HG03520 (cell line): ENCODE measurements at regions not wholly inside any gene's neighbourhood (a gene's known extent, or its start where the extent isn't known, plus 50 kb on each side); places are given as distances from the start of the nearest gene placed in this dataset.
"Not testable (repeated sequence)": the region's sequence is repeated elsewhere in the genome, so short reads cannot be mapped to it uniquely, and the experiment has no call there.

ENCODE experiments used
- ATAC-seq: cut with Tn5 transposase; IDR thresholded peaks from one replicate; pipeline ENCODE4 v1.9.1; 2021; ENCODE audit warnings: mild to moderate bottlenecking, moderate library complexity; ENCODE audit not compliant: unreplicated experiment

DNA sequence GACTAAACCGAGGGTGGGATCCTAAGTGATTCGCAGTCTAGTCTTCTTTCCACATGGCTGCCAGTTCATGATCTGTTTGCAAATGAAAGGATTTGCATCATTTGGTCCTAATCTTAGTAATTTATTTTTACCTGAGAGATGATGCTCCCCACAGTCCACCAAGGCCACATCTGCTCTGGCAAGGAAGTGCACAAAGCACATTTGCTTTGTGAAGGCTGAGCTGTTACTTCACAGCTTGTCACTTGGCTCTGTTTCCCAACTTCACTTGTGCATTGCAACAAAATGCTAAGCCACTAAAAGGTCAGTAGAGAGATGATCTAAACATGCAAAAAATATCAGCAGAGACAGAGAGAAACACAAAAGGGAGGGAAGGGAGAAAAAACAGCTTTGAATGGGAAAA lies 128.5 kb upstream of the VLDLR start:
- ATAC-seq, result no peak

DNA sequence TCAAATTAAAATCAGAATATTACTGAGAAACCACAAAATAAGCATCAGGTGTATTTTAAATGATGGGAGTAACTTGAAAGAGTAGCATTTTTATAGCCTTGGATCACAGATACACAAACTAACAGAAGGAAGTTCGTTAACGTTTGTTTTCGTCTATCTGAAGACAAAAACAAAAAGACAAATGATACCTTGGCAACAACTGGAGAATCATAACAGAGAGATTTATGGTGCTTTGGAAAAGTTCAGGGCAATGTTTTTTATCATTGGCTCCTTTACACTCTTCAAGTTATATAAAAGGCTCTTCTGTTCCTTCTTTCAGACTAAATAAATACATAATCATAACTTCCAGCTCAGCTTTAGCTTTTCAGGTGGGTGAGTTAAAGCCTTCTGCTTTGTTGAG lies 128.1 kb upstream of the VLDLR start:
- ATAC-seq, result no peak

GRCh38 chr9:2494562-2494961 lies 127.0 kb upstream of the VLDLR start:
- no peak for ATAC-seq

DNA sequence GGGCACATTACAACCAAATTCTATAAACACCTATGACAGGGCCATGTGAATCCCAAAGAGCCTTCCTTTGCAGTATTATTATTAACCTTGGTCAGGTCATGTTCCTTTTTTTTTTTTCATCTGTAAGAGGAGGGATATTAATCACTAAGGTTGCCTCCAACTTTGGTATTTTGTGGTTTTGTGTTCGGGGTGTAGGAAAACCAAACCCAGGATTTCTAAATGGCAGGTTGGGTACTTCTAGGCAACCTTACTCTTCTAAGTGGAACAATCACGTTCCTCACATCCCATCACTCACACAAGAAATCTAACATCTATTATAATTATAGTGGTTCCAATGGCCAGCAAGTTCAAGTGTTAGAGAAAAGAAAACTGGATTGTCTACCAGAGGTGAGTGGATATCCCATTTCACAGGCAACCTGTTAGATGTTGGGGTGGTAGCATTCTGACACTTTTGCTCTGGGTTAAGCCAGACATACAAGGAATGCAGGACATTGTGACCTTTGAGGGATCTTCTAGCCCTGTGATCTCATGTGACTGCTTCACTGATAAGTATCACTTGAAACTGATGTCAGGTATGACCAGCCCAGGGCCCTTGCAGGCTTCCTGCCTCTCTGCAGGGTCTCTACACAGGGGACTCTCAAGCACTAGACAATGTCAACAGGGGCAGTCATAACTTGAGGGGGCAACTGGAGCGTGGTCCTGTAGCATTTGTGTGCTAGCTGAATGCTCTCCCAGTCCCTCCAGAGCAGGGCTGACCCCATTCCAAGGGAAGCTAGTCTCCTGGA lies 126.2 kb upstream of the VLDLR start:
- no peak for ATAC-seq

DNA sequence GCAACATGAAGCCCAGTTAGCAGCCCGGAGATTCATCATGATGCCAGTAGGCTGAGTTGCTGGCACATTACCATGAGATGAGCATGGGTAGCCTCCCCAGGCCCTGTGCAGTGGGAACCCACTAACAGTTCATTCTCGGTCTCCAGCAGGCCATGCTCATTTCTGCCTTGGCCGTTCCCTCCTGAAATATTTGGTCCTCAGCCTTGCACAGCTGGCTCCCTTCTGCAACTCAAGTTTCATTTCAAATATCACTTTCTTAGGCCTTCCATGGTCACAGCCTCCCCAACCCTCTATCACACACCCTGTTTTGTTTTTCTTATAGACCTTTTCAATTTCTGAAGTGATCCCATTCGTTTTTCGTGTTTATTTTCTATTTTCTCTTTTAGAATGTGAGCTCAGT lies 125.4 kb upstream of the VLDLR start:
- ATAC-seq, result no peak

DNA sequence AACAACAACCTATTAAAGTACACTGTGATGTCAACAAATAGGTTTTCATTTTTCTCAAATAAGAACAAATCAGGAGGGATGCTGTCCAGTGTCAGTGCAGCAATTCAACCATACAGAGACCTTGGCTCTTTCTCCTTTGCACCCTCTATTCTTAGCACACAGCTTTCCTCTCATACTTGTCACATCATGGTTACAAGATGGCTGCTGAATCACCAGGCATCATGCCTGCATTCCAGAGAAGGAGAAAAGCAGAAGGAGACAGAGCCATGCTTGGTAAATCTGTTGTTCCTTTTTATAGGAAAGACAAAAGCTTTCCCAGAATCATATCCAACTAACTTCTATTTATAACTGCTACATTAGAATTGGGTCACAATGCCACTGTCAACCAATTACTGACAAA lies 124.7 kb upstream of the VLDLR start:
- ATAC-seq, result no peak

- no peak for ATAC-seq
Observed at GRCh38 chr9:2497666-2498400, 123.8 kb upstream of the VLDLR start.

GRCh38 chr9:2502210-2502609 lies 119.4 kb upstream of the VLDLR start:
- ATAC-seq, result no peak

DNA sequence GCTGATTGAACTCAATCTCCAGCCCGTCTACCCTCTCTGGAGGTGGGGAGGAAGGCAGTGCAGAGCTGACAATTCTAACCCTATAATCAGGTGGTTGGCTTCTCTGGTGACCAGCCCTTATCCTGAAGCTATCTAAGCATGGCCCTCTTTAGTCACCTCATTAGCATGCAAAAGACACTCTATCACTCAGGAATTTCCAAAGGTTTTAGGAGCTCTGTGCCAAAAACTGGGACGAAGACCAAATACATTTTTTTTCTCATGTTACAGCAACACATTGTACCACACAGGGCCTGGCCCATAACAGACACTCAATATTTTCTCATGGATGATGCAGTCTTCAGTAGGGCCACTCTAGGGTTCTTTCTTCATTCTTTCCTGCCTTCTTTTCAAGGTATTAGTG lies 118.8 kb upstream of the VLDLR start:
- ATAC-seq, result no peak

GRCh38 chr9:2506321-2506720 lies 115.3 kb upstream of the VLDLR start:
- ATAC-seq, result no peak

DNA sequence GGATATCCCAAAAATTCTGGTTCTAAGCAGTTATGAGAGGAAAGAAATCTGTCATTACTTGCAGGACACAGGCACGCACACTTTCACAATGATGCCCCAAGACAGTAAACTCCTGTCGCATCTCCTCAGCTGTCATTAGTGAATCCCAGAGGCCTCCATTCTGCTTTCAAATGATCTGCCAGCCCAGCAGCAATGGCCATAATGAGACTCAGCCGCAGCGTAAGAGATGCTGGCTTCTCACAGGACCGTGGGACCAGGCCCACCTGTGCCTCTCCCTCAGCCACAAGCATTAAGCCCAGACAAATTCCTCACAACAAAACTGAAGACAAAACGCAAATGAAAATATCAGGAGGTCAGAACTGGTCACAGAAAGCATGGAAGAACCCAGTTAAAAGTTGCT lies 98.0 kb upstream of the VLDLR start:
- no peak for ATAC-seq

DNA sequence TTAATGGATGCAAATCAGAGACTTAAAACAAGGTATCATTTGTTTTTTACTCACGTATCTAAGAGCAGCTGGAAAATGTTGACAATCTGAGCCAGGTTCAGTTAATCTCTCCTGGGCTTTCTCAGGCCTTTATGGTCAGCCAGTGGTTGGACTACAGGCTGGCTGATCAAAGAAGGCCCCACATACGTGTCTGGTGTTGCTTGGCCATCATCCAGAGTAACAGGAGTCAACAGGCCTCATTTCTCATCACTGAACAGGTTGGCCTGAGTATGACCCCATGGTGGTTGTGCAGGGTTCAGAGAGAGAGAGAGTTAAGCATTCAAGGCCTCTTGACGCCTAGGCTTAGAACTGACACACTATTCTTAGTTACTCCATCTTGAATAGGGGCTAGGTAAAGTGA lies 97.0 kb upstream of the VLDLR start:
- ATAC-seq, result no peak

DNA sequence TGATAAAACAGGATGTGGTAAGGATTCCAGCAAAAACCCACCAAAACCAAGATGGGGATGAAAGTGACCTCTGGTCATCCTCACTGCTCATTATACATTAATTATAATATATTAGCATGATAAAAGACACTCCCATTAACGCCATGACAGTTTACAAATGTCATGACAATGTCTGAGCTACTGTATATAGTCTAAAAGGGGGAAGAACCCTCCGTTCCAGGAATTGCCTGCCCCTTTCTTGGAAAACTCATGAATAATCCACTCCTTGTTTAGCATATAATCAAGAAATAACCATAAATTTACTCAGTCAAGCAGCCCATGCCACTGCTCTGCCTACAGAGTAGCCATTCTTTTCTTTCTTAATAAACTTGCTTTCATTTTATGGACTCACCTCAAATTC lies 96.4 kb upstream of the VLDLR start:
- ATAC-seq, result no peak

DNA sequence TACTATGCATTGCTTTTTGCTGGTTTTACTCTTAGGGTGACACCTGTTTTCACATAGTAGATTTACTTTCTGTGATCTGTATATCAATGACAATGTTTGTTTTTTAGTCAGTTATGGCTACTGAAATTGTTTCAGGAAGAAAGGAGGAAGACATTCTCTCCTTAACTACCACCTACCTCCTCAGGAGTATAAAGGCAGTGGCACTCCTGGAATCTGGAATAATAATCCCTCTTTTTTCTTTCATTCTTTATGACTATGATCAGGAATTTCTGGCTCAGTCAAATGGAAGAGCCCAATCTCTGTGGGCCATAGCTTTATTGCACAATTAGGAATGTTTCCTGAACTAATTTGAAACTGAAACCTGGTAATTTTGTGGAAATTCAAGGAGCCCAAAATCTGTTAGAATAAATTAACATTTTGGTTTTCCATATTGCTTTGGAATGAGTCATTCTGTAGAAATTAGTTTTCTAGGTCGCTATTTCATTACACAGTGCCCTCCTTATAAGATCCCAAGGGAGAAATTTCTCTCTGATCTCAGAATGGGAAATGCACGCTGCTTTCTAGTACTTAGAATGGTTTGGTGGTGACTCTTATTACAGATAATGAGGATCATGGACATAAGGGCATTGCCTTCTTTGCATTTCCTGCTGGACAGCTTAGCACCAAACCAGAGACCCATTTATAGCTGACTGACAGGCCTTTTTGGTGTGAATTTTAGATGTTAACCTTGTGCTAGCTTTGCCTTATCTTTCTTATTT lies 95.3 kb upstream of the VLDLR start:
- ATAC-seq, result no peak

DNA sequence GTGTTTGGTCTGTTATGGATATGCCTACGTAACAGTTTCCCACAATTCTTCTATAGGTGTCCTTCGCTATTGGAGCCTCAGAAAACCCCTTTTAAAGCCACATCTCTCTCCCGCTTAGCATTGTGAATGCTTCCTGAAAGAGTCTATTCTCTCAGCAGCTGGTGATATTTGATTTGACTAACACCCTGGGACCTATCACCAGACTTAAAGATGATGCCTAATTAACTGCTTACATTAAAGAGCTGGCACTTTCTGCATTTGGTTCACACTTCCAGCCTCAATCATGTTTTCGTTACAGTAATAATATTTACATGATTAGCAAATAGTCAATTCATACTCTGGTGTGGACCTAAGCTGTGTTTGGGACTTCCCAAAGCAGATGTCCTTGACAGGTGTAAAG lies 90.1 kb upstream of the VLDLR start:
- ATAC-seq, result no peak

DNA sequence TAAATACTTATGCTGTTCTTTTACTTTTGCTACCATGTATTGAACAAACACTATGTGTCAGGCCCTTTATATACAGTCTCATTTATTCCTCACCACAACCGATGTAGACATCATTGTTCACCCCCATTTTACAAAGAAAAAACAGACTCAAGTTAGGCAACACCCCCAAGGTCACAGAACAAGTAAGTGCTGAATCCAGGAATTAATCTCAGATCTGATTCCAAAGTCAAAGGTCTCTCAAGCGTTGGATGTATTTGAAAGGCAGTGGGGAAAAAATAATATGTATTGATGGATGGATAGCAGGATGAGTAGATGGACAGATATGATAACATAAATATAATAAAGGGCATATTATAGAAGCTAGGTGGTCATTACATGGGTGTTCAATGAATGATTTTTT lies 85.1 kb upstream of the VLDLR start:
- ATAC-seq, result no peak

DNA sequence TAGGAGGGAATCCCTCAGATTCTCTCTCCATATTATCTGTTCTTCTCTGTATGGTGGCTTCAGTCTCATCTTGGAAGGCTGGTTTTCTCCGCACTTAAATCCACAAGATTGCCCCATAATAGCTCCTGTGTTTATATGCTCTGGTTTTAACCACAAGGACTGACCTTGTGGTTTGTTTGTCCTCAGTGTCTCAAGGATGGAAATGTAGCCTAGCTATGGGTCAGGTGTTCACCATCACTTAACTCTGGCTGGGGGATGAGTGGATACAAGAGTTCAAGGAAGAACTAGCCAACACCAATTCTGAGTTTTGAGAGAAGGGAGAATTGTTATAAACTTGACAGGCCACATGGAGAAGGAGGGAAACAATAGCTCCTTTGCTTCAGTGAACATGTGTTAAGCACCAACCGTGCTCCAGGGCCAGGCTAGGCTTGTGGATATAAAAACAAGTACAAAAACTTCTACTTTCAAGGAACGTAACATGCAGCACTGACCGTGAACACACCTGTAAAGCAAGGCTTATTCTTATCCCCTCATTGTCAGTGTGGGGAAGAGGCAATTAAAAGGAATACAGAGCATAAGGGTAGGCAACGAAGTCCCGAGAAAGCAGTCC lies 75.6 kb upstream of the VLDLR start:
- ATAC-seq, result no peak

DNA sequence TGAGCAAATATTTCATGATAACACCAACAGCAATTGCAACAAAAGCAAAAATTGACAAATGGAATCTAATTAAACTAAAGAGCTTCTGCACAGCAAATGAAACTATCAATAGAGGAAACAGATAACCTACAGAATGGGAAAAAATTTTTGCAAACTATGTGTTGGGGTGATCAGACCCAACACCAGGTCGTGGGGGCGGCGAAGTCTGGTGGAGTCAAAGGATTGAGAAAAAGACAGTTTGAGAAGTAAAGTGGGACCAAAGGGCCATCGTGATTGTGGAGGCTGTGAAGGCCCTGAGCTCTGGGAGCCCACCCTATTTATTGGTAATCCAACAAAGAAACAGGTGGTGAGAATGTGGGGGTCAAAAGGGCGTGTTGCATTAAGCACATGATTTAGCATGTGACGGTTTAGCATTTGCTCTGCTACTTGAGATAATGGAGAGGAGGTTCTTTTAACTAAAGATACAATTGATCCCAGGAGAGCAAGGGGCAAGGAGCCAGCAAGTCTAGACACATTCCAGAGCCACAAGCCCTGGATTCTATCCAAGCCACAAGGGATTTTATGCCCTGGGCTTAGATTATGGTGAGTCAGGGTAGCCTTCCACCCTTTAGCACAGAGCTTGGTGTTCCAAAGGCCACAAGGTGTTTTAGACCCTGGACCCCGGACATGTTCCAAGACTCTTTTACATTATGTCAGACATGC lies 65.5 kb upstream of the VLDLR start:
- ATAC-seq, result not testable (repeated sequence)

DNA sequence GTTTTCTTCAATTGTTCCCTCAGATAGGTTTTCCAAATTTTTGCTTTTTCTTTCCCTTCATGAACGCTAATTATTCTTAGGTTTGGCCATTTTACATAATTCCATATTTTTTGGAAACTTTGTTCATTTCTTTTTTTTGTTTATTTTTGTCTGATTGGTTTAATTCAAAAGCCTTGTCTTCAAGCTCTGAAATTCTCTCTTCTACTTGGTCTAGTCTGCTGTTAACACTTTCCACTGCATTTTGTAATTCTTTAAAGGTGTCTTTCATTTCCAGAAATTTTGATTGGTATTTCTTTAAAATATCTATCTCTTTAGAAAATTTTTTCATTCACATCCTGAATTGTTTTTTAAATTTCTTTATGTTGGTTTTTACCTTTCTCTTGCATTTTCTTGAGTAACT lies 63.9 kb upstream of the VLDLR start:
- ATAC-seq, result no peak

- no peak for ATAC-seq
Observed at GRCh38 chr9:2559192-2560152, 62.1 kb upstream of the VLDLR start.
